Stimulated activated CD8-positive, alpha-beta memory T cell treated with anti-CD3 and anti-CD28 coated beads, Interleukin-4, amount 100 ng/mL, for 48 hours (primary cell): ENCODE measurements at regions not wholly inside any gene's neighbourhood (a gene's known extent, or its start where the extent isn't known, plus 50 kb on each side); places are given as distances from the start of the nearest gene placed in this dataset.
A peak's percentile ranks its signal among the peaks of the same experiment; 100 is the strongest.

Experiments used
- DNase-seq: peaks from one replicate; pipeline ENCODE4 v3.0.0-alpha.2; 2020

GRCh38 chr12:45634273-45634917 is 95.1 kb upstream of the ARID2 start:
- DNase-seq = no peak

DNA sequence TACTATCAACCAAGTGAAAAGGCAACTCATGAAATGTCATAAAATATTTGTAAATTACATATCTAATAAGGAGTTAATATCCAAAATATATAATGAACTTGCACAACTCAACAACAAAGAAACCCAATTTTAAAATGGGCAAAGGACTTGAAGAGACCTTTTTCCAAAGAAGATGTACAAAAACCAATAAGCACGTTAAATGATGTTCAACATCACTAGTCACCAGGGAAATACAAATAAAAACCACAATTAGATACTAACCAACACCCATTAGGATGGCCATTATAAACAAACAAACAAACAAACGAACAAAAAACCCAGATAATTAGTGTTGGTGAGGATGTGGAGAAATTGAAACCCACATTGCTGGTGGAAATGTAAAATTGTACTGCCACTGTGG is 92.3 kb upstream of the ARID2 start:
- DNase-seq = no peak

DNA sequence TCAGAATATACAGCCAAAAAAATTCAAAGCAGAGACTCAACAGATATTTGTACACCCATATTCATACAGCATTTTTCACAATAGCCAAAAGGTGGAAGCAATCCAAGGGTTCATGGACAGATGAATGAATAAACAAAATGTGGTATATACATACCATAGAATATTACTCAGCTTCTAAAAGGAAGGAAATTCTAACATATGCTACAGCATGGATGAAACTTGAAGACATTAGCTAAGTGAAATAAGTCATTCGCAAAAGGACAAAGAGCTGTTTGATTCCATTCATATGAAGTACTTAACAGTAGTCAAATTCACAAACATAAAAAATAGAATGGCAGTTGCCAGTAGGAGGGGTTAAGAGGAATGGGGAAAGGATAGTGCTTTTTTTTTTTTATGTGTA is 91.8 kb upstream of the ARID2 start:
- DNase-seq = no peak

DNA sequence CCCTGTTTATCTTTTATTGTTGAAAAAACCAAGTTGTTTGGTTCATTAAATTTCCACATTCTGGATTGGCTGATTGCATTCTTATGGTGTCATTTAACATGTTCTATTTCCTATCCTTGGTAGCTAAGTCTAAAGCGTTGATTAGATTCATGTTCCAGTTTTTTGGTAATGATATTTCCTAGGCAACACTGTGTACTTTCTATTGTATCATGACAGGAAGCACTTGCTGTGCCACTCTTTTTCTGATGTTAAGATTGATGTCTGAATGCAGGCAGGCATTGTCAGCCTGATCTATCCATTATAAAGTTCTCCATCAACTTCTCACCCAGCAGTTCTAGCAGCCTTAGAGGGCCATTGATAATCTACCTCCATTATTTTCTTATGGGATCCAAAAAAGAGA is 91.1 kb upstream of the ARID2 start:
- DNase-seq = no peak

GRCh38 chr12:45644541-45644940 is 85.0 kb upstream of the ARID2 start:
- no peak for DNase-seq

- no peak for DNase-seq
Measured at GRCh38 chr12:45646851-45647581, 82.5 kb upstream of the ARID2 start.

DNA sequence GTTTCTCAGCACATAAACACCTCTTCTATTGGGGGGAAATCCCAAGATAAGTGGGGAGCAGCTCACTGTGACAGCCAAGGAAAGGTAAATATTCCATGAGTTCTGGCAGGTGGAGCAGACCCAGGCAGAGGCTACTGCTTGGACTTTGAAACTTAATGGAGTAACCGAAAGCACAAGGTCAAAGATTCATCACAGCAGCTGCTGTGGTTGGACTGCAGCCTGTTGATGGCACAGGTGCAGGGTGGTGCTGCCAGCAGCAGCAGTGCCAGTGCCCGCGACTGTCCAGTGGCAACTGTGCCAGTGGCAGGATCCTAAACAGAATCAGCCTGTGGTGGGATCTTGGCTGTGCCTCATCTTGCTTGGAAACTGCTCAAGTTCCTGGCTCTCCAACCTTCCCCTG is 81.4 kb upstream of the ARID2 start:
- DNase-seq = no peak

- DNase-seq = no peak
Measured at GRCh38 chr12:45651029-45651428, 78.5 kb upstream of the ARID2 start.

DNA sequence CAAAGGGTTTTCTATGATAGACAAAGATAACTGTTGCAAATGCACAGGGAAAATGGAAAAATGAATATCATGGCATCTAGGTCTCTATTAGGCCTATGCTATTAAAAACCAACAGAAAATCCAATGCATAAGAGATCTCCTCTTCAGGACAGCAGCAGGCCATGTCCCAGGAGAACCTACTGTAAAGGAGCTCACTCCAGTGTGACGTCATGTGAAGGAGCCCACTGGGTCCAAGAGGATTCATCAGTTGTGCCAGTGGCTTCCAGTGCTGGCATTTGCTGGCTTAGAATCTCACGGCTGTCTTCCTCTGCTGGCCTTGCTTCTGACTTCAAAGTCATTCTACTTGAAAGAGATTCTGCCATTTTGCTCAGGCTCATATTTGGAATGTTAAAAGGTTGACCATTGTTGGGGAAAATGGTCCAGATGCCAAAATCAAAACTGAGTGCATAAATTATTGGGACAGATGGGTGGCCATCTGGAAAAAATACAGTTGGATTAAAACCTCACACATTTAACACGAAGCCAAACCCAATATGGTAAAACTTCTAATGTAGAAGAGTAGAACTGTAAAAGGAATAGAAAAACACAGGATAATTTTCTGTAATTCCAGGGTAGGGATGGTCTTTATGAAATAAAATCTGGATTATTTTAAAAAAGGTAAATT is 75.4 kb upstream of the ARID2 start:
- no peak for DNase-seq

DNA sequence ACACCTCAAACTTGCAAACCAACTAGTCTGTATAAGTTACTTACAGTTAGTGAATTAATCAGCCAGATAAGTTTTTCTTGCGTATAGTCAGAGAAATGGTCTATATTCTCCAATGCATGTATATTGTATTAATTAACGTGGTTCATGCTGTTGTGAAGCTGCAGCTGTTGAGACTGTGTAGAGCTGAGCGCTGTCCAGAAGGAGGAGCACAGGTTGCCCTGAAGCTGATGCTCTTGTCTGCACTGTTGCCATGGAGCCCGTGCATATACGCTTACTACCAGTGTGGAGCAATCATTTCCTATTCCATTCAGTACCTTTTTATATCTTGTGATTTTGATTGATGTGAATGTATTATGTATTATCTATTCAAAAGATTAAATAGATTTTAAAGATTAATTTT is 74.3 kb upstream of the ARID2 start:
- peak; percentile 34 for DNase-seq

GRCh38 chr12:45655743-45656142 is 73.8 kb upstream of the ARID2 start:
- no peak for DNase-seq

DNA sequence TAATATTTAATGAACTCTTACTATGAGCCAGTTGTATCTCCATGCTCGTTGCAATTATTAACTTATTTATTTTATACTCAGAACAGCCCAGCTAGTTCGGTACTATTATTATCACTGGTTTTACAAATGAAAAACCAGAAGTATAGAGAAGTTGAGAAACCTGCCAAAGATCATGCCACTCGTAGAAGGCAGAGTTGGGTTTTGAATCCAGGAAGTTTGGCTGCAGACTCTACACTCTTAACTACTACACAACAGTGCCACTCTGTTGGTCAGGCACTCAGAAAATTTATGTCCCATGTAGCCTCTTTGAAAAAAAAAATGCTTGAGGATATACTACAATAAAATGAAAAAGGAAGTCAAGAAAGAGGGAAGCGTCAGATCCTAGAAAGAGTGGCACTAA is 71.5 kb upstream of the ARID2 start:
- DNase-seq = no peak

GRCh38 chr12:45660330-45660729 is 69.2 kb upstream of the ARID2 start:
- no peak for DNase-seq

DNA sequence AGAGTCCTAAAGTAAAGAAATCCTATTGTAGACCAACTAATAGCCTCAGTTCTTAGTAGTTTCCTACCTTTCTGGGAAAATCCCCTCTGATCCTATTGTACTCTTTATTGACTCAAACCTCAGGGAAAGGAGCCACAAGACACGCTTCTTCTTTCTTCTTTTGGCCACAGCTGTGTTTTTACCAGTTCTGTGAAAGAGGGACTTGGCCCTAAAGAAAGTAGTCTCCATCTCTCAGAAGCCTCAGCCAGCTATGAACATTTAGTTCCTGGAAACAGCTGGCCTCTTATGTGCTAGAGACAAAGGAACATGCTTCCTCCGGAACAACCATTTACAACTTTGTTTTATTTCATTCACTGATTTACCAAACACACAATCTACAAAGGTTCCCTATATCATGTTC is 66.1 kb upstream of the ARID2 start:
- DNase-seq = no peak

- DNase-seq = no peak
Measured at GRCh38 chr12:45665941-45666340, 63.6 kb upstream of the ARID2 start.

GRCh38 chr12:45666396-45666795 is 63.1 kb upstream of the ARID2 start:
- DNase-seq = no peak

- DNase-seq = no peak
Measured at GRCh38 chr12:45666816-45667215, 62.7 kb upstream of the ARID2 start.

- no peak for DNase-seq
Measured at GRCh38 chr12:45667761-45668160, 61.7 kb upstream of the ARID2 start.

DNA sequence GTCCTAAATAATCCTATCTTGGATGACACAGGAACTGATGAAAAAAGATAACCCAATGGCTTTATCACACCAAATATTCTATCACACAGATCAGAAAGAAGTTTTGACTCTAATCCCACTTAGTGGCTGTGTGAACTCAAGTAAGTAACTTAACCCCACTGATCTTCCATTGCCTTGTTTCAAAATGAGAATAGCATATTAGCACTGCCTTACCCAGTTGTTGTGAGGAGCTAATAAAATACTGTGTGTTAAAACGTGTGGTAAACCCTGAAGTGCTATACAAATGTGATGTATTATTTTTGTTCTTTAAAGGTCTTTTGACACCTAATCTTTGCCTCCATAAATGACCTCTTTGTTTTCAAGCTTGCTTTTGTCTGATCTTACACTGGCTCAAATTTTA is 60.9 kb upstream of the ARID2 start:
- DNase-seq = no peak

- no peak for DNase-seq
Measured at GRCh38 chr12:45669093-45669492, 60.4 kb upstream of the ARID2 start.

GRCh38 chr12:45669792-45670191 is 59.7 kb upstream of the ARID2 start:
- DNase-seq = no peak

DNA sequence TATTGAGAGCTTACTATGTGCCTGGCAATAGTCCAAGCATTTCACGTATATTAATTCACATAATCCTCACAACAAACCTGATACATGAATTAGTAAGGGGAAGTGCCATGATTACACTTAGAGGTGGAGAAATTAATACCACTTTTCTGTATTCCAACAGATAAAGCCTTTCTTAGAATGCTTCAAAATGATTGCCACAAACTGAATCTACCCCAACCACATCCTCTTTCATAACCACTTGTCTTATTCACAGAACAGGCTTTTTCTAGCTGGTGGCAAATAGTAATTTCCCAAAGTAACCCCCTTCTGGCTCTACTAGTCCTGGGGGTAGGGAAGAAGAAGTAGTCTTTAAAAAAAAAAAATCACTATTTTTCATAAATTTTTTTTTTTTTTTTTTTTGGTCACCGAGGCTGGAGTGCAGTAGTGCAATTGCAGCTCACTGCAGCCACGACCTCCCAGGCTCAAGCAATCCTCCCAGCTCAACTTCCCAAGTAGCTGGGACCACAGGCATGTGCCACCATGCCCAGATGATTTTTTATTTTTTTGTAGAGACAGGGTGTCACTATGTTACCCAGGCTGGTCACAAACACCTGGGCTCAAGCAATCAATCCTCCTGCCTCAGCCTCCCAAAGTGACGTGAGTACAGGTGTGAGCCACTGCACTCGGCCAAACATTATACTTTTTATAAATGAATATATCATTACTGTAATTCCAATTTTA is 59.0 kb upstream of the ARID2 start:
- no peak for DNase-seq

DNA sequence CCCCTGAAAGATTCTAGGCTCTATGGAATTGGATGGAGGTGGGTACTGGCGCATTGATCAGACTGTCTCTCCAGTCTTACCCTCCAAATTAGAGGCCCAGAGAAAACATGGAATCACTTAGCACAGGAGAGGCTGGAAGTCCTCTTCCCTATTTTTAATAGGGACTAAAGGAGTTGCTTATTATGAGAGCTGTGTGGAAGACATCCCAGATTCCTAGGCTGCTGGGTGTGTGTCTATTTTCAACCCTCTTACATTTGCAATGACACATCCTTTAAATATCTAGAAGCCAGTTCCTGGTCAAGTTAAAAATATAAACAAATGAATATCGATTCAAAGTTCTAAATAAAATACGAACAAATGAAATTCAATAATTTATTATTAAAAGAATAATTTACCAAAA is 58.3 kb upstream of the ARID2 start:
- no peak for DNase-seq
